ENCODE measurements at regions not wholly inside any gene's neighbourhood (a gene's known extent, or its start where the extent isn't known, plus 50 kb on each side); places are given as distances from the start of the nearest gene placed in this dataset.
"Not testable (repeated sequence)": the region's sequence is repeated elsewhere in the genome, so short reads cannot be mapped to it uniquely, and the experiment has no call there.

DNA sequence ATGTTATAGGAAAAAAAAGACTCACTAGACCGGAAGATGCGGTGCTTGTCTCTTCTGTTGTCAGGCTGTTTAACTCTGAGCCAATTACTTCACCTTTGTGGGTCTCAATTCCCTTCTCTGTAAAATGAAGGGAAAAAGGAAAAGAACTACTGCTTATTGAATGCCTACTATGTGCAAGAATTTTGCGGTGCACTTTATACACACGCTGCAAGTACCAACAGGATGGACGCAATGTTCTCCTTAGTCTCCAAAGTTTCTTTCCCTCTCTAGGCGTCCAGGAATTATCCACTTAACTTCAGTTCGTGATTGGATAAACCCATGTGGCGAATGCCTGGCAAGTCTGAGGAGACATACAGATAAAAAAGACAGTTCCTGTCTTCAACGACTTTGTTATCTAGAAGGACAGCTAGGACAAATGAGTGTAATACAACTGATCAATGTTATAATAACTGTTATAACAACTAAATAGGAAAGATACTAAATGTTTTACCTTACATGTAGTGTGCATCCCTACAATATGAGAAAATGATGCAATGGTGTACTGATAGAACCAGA, 69.0 kb upstream of the JARID2 start:
- ATAC-seq, result no peak
- TF ChIP-seq OSR1 (CRISPR knock-in tag; IDR thresholded peaks at IDR 0.05) (no peak), ZC3H10 (CRISPR knock-in tag; IDR thresholded peaks at IDR 0.05) (no peak), TCF4 (CRISPR knock-in tag; IDR thresholded peaks at IDR 0.05; ENCODE audit: borderline replicate concordance) (no peak), ARNTL (CRISPR knock-in tag; IDR thresholded peaks at IDR 0.05; ENCODE audit: borderline replicate concordance, low read depth) (no peak), ZNF70 (CRISPR knock-in tag; IDR thresholded peaks at IDR 0.05) (no peak), PPARA (CRISPR knock-in tag; IDR thresholded peaks at IDR 0.05; ENCODE audit: borderline replicate concordance) (no peak)

GRCh38 chr6:15183979-15184378, 61.9 kb upstream of the JARID2 start:
- TF ChIP-seq ZC3H10 (CRISPR knock-in tag; IDR thresholded peaks at IDR 0.05), result no peak
- TF ChIP-seq ZNF8 (CRISPR knock-in tag; IDR thresholded peaks at IDR 0.05), result no peak
- TF ChIP-seq TCF4 (CRISPR knock-in tag; IDR thresholded peaks at IDR 0.05; ENCODE audit: borderline replicate concordance), result no peak
- no peak for TF ChIP-seq ZNF70 (CRISPR knock-in tag; IDR thresholded peaks at IDR 0.05)
- no peak for ATAC-seq

- TF ChIP-seq, protein P1, sequence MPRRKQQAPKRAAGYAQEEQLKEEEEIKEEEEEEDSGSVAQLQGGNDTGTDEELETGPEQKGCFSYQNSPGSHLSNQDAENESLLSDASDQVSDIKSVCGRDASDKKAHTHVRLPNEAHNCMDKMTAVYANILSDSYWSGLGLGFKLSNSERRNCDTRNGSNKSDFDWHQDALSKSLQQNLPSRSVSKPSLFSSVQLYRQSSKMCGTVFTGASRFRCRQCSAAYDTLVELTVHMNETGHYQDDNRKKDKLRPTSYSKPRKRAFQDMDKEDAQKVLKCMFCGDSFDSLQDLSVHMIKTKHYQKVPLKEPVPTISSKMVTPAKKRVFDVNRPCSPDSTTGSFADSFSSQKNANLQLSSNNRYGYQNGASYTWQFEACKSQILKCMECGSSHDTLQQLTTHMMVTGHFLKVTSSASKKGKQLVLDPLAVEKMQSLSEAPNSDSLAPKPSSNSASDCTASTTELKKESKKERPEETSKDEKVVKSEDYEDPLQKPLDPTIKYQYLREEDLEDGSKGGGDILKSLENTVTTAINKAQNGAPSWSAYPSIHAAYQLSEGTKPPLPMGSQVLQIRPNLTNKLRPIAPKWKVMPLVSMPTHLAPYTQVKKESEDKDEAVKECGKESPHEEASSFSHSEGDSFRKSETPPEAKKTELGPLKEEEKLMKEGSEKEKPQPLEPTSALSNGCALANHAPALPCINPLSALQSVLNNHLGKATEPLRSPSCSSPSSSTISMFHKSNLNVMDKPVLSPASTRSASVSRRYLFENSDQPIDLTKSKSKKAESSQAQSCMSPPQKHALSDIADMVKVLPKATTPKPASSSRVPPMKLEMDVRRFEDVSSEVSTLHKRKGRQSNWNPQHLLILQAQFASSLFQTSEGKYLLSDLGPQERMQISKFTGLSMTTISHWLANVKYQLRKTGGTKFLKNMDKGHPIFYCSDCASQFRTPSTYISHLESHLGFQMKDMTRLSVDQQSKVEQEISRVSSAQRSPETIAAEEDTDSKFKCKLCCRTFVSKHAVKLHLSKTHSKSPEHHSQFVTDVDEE (CRISPR knock-in tag; IDR thresholded peaks at IDR 0.05), result no peak
- TF ChIP-seq TOX (CRISPR knock-in tag; IDR thresholded peaks at IDR 0.05; ENCODE audit: borderline replicate concordance) (no peak), ESRRG (CRISPR knock-in tag; IDR thresholded peaks at IDR 0.05) (no peak), SNAI2 (CRISPR knock-in tag; IDR thresholded peaks at IDR 0.05) (no peak), CSRNP3 (CRISPR knock-in tag; IDR thresholded peaks at IDR 0.05) (no peak), PPARA (CRISPR knock-in tag; IDR thresholded peaks at IDR 0.05; ENCODE audit: borderline replicate concordance) (no peak), CREB5 (CRISPR knock-in tag; IDR thresholded peaks at IDR 0.05; ENCODE audit: low read depth) (no peak), ZNF565 (CRISPR knock-in tag; conservative IDR thresholded peaks at IDR 0.05; ENCODE audit: low read depth) (no peak), TCF4 (CRISPR knock-in tag; IDR thresholded peaks at IDR 0.05; ENCODE audit: borderline replicate concordance) (no peak), BACH2 (CRISPR knock-in tag; IDR thresholded peaks at IDR 0.05; ENCODE audit: borderline replicate concordance) (no peak), ZNF70 (CRISPR knock-in tag; IDR thresholded peaks at IDR 0.05) (no peak), OSR1 (CRISPR knock-in tag; IDR thresholded peaks at IDR 0.05) (no peak), CSDC2 (CRISPR knock-in tag; IDR thresholded peaks at IDR 0.05) (no peak)
- TF ChIP-seq, protein P2, sequence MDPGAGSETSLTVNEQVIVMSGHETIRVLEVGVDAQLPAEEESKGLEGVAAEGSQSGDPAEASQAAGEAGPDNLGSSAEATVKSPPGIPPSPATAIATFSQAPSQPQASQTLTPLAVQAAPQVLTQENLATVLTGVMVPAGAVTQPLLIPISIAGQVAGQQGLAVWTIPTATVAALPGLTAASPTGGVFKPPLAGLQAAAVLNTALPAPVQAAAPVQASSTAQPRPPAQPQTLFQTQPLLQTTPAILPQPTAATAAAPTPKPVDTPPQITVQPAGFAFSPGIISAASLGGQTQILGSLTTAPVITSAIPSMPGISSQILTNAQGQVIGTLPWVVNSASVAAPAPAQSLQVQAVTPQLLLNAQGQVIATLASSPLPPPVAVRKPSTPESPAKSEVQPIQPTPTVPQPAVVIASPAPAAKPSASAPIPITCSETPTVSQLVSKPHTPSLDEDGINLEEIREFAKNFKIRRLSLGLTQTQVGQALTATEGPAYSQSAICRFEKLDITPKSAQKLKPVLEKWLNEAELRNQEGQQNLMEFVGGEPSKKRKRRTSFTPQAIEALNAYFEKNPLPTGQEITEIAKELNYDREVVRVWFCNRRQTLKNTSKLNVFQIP (CRISPR knock-in tag; IDR thresholded peaks at IDR 0.05; ENCODE audit: borderline replicate concordance, low read depth), result no peak
- TF ChIP-seq, protein P3, sequence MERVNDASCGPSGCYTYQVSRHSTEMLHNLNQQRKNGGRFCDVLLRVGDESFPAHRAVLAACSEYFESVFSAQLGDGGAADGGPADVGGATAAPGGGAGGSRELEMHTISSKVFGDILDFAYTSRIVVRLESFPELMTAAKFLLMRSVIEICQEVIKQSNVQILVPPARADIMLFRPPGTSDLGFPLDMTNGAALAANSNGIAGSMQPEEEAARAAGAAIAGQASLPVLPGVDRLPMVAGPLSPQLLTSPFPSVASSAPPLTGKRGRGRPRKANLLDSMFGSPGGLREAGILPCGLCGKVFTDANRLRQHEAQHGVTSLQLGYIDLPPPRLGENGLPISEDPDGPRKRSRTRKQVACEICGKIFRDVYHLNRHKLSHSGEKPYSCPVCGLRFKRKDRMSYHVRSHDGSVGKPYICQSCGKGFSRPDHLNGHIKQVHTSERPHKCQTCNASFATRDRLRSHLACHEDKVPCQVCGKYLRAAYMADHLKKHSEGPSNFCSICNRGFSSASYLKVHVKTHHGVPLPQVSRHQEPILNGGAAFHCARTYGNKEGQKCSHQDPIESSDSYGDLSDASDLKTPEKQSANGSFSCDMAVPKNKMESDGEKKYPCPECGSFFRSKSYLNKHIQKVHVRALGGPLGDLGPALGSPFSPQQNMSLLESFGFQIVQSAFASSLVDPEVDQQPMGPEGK (CRISPR knock-in tag; IDR thresholded peaks at IDR 0.05; ENCODE audit: borderline replicate concordance), result no peak
- no peak for ATAC-seq
These were observed 61.4 kb upstream of the JARID2 start for GRCh38 chr6:15184441-15184861.

DNA sequence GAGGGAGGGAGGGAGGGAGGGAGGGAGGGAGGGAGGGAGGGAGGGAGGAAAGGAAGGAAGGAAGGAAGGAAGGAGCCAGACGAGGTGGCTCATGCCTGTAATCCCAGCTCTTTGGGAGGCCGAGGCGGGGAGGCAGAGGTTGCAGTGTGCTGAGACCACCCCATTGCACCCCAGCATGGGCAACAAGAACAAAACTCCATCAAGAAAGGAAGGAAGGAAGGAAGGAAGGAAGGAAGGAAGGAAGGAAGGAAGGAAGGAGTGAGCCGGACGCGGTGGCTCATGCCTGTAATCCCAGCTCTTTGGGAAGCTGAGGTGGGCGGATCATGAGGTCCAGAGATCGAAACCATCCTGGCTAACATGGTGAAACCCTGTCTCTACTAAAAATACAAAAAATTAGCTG, 60.8 kb upstream of the JARID2 start:
- not testable (repeated sequence) for ATAC-seq

GRCh38 chr6:15193451-15193850, 52.4 kb upstream of the JARID2 start:
- ATAC-seq, result not testable (repeated sequence)
